ENCODE measurements at regions not wholly inside any gene's neighbourhood (a gene's known extent, or its start where the extent isn't known, plus 50 kb on each side); places are given as distances from the start of the nearest gene placed in this dataset.

DNA sequence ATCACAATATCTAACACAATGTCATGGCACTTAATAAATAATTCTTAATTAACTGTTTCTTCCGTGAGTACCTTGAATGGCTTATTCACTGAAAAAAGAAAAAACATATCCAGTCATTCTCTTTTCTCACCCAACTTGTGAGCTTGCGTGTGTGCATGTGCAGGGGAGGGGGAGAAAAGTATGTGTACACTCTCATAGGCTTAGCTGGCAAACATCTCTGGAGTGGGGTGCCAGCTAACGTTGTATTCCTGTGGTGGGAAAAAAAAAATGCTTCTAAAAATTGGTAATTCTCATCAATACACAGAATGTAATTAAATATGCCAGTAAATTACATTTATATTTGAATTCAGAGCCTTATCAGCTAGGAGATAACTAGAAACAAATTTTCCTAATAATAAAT lies 291.9 kb upstream of the NOX3 start:
- no peaks in the 10 kb centered on the region for H3K36me3 ChIP-seq (replicated peaks in 1 of 2)
- no peak overlapping the region for H3K4me3 ChIP-seq
- H3K27ac ChIP-seq, result no peak overlapping the region
- no peaks in the 10 kb centered on the region for H3K9me3 ChIP-seq (replicated peaks in 1 of 3)
- no peaks in the 10 kb centered on the region for H3K27me3 ChIP-seq
- no peaks in the 10 kb centered on the region for H3K4me1 ChIP-seq (replicated peaks in 1 of 2)
- WGBS, 4 donors, result 78 to 83% (median 80%) methylated on average over 3 of the region's 3 CpGs
- no peak for DNase-seq
- TF ChIP-seq, protein P1, sequence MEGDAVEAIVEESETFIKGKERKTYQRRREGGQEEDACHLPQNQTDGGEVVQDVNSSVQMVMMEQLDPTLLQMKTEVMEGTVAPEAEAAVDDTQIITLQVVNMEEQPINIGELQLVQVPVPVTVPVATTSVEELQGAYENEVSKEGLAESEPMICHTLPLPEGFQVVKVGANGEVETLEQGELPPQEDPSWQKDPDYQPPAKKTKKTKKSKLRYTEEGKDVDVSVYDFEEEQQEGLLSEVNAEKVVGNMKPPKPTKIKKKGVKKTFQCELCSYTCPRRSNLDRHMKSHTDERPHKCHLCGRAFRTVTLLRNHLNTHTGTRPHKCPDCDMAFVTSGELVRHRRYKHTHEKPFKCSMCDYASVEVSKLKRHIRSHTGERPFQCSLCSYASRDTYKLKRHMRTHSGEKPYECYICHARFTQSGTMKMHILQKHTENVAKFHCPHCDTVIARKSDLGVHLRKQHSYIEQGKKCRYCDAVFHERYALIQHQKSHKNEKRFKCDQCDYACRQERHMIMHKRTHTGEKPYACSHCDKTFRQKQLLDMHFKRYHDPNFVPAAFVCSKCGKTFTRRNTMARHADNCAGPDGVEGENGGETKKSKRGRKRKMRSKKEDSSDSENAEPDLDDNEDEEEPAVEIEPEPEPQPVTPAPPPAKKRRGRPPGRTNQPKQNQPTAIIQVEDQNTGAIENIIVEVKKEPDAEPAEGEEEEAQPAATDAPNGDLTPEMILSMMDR (IDR thresholded peaks at IDR 0.05), result no peak
- no peak for TF ChIP-seq POLR2A (IDR thresholded peaks at IDR 0.05)
- intact Hi-C loops (cut with DNase I), result no loop called here

- TF ChIP-seq, protein P1 (IDR thresholded peaks at IDR 0.05), result no peak
- no peak for TF ChIP-seq POLR2A (IDR thresholded peaks at IDR 0.05)
- Histone ChIP-seq H3K4me1 (replicated peaks in 1 of 2) (no peaks in the 10 kb centered on the region), H3K36me3 (replicated peaks in 1 of 2) (no peaks in the 10 kb centered on the region), H3K27me3 (peaks cover 3% of the 10 kb centered on the region), H3K9me3 (replicated peaks in 1 of 3) (no peaks in the 10 kb centered on the region), H3K27ac (no peak overlapping the region), H3K4me3 (no peak overlapping the region)
- WGBS, 4 donors, result 82 to 90% (median 87%) methylated on average over 1 of the region's 1 CpG
- no peak for DNase-seq
- intact Hi-C loops (cut with DNase I), result no loop called here
These were observed 285.3 kb upstream of the NOX3 start for GRCh38 chr6:155740781-155741399.

DNA sequence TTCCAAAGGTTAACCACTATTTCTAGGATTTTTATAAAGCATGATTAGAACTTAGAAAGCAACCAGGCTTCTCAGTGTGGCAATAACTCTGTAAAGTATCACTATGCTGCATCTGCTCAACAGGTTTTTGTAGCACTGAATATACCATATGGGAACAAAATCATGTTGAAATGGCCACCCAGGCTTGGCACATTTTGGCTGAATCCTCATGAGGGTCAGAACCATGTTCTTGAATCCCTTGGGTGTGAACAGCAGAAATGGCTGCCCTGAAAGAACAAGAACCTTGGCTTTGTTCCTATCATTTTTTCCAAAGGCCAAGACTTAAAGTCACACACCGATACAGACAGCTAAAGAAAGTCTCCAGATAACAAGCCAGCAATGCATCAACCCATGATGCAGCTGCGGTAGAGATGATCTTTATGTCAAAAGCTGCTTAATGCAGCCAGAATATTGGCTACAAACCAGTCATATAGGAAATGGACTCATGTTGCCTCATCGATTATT lies 283.0 kb upstream of the NOX3 start:
- Histone ChIP-seq H3K36me3 (replicated peaks in 1 of 2) (no peaks in the 10 kb centered on the region), H3K27me3 (peaks cover 3% of the 10 kb centered on the region), H3K4me3 (no peak overlapping the region), H3K27ac (no peak overlapping the region), H3K9me3 (replicated peaks in 1 of 3) (no peaks in the 10 kb centered on the region), H3K4me1 (replicated peaks in 1 of 2) (no peaks in the 10 kb centered on the region)
- 65 to 78% (median 73%) methylated on average over 3 of the region's 3 CpGs for WGBS, 4 donors
- intact Hi-C loops (cut with DNase I), result no loop called here
- DNase-seq, result no peak
- TF ChIP-seq, protein P1 (IDR thresholded peaks at IDR 0.05), result no peak
- no peak for TF ChIP-seq POLR2A (IDR thresholded peaks at IDR 0.05)

DNA sequence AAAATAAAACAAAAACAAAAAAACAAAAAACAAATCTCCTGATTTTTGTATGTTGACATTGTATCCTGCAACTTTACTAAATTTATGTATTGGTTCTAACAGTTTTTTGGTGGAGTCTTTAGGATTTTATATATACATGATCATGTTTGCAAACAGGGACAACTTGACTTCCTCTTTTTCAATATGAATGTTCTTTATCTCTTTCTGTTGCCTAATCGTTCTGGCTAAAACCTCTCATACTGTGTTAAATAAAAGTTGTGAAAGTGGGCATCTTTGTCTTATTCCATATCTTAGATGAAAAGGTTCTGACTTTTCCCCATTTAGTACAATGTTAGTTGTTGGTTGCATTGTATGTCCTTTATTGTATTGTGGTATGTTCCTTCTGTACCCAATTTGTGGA lies 261.7 kb upstream of the NOX3 start:
- no peak for TF ChIP-seq POLR2A (IDR thresholded peaks at IDR 0.05)
- TF ChIP-seq, protein P1 (IDR thresholded peaks at IDR 0.05), result no peak
- DNase-seq, result no peak
- H3K27ac ChIP-seq, result no peak overlapping the region
- no peaks in the 10 kb centered on the region for H3K36me3 ChIP-seq (replicated peaks in 1 of 2)
- no peaks in the 10 kb centered on the region for H3K9me3 ChIP-seq (replicated peaks in 1 of 3)
- no peaks in the 10 kb centered on the region for H3K27me3 ChIP-seq
- intact Hi-C loops (cut with DNase I), result no loop called here
- no peaks in the 10 kb centered on the region for H3K4me1 ChIP-seq (replicated peaks in 1 of 2)
- no peak overlapping the region for H3K4me3 ChIP-seq
- 33 to 42% (median 38%) methylated on average over 1 of the region's 1 CpG for WGBS, 4 donors
